Right atrium auricular region (tissue), 2 donors: ENCODE measurements at regions not wholly inside any gene's neighbourhood (a gene's known extent, or its start where the extent isn't known, plus 50 kb on each side); places are given as distances from the start of the nearest gene placed in this dataset.
A peak's percentile ranks its signal among the peaks of the same experiment; 100 is the strongest.

Experiments
- DNase-seq: peaks from one replicate; pipeline ENCODE4 v3.0.0-alpha.2; 2019; ENCODE audit warnings: low spot score
- H3K27ac ChIP-seq, 2 donors: fragments of 200-600 bp; sonication (generic); 1 replicate in 1 of 2; 2 replicates in 1 of 2; pipeline ENCODE4 v1.5.1; 2016 to 2019
- H3K27me3 ChIP-seq, 2 donors: fragments of 200-600 bp; sonication (generic); one replicate each; pipeline versions ENCODE4 v1.5.1 to v1.6.0; 2017 to 2019
- H3K36me3 ChIP-seq: fragments of 200-600 bp; sonication (generic); one replicate; pipeline ENCODE4 v1.5.1; 2016
- H3K4me1 ChIP-seq, 2 donors: fragments of 200-600 bp; sonication (generic); one replicate each; pipeline versions ENCODE4 v1.5.1 to v1.6.0; 2017 to 2019
- H3K4me3 ChIP-seq, 2 donors: fragments of 200-600 bp; sonication (generic); 1 replicate in 1 of 2; 2 replicates in 1 of 2; pipeline ENCODE4 v1.5.1; 2017 to 2019; ENCODE audit warnings: mild to moderate bottlenecking in 1 of 2, moderate library complexity in 1 of 2
- H3K9me3 ChIP-seq, 2 donors: fragments of 200-600 bp; sonication (generic); one replicate each; pipeline ENCODE4 v1.5.1; 2019
- CTCF ChIP-seq, 2 donors: fragments of 200-600 bp; sonication (generic); IDR thresholded peaks; one replicate each; pipeline ENCODE4 v1.5.1; 2019; ENCODE audit warnings: antibody characterized with exemption in 2 of 2

- H3K27ac ChIP-seq, result peak overlapping the region; percentile 11 to 28
- no peak for TF ChIP-seq CTCF (IDR thresholded peaks at IDR 0.05)
These were observed 530.0 kb downstream of the RFC3 start for GRCh38 chr13:34347784-34348573.

GRCh38 chr13:34349091-34349722, 531.3 kb downstream of the RFC3 start:
- no peak overlapping the region for H3K4me3 ChIP-seq
- DNase-seq, result no peak
- no peak for TF ChIP-seq CTCF (IDR thresholded peaks at IDR 0.05)

More at GRCh38 chr13:34347784-34348573, 530.0 kb downstream of the RFC3 start:
- no peak for DNase-seq
- Histone ChIP-seq H3K4me3 (no peak overlapping the region), H3K4me1 (peaks cover 0 to 23% of the 10 kb centered on the region in 2 donors), H3K27me3 (no peaks in the 10 kb centered on the region), H3K9me3 (no peaks in the 10 kb centered on the region), H3K36me3 (no peaks in the 10 kb centered on the region)

GRCh38 chr13:34350671-34351070, 532.7 kb downstream of the RFC3 start:
- H3K27ac ChIP-seq, result no peak overlapping the region
- H3K27me3 ChIP-seq, result no peaks in the 10 kb centered on the region
- TF ChIP-seq CTCF (IDR thresholded peaks at IDR 0.05), result no peak
- H3K4me3 ChIP-seq, result no peak overlapping the region
- no peaks in the 10 kb centered on the region for H3K9me3 ChIP-seq
- H3K4me1 ChIP-seq, result peaks cover 0 to 23% of the 10 kb centered on the region in 2 donors
- DNase-seq, result no peak
- no peaks in the 10 kb centered on the region for H3K36me3 ChIP-seq

More at GRCh38 chr13:34349091-34349722, 531.3 kb downstream of the RFC3 start:
- Histone ChIP-seq H3K9me3 (no peaks in the 10 kb centered on the region), H3K36me3 (no peaks in the 10 kb centered on the region), H3K4me1 (peaks cover 0 to 23% of the 10 kb centered on the region in 2 donors), H3K27me3 (no peaks in the 10 kb centered on the region), H3K27ac (no peak overlapping the region)

GRCh38 chr13:34351134-34351533, 533.2 kb downstream of the RFC3 start:
- H3K36me3 ChIP-seq, result no peaks in the 10 kb centered on the region
- no peak for DNase-seq
- H3K4me3 ChIP-seq, result no peak overlapping the region
- TF ChIP-seq CTCF (IDR thresholded peaks at IDR 0.05), result no peak
- H3K27me3 ChIP-seq, result no peaks in the 10 kb centered on the region
- H3K27ac ChIP-seq, result no peak overlapping the region
- H3K9me3 ChIP-seq, result no peaks in the 10 kb centered on the region
- peaks cover 0 to 23% of the 10 kb centered on the region in 2 donors for H3K4me1 ChIP-seq

GRCh38 chr13:34352958-34353357, 535.0 kb downstream of the RFC3 start:
- Histone ChIP-seq H3K4me1 (peaks cover 0 to 14% of the 10 kb centered on the region in 2 donors), H3K36me3 (no peaks in the 10 kb centered on the region), H3K27me3 (no peaks in the 10 kb centered on the region), H3K4me3 (no peak overlapping the region), H3K27ac (no peak overlapping the region), H3K9me3 (no peaks in the 10 kb centered on the region)
- no peak for TF ChIP-seq CTCF (IDR thresholded peaks at IDR 0.05)
- DNase-seq, result no peak
